Fibroblast of lung (primary cell): ENCODE measurements at regions not wholly inside any gene's neighbourhood (a gene's known extent, or its start where the extent isn't known, plus 50 kb on each side); places are given as distances from the start of the nearest gene placed in this dataset.

Experiments used
- CTCF ChIP-seq, 2 donors: IDR thresholded peaks in 1 of 2; conservative IDR thresholded peaks in 1 of 2; 1 replicate in 1 of 2; 2 replicates in 1 of 2; pipeline ENCODE4 v1.5.1; 2011 to 2012; ENCODE audit warnings: low read length in 2 of 2, control low read depth in 1 of 2, inconsistent platforms in 1 of 2, low read depth in 1 of 2, mild to moderate bottlenecking in 1 of 2
- EZH2 ChIP-seq: IDR thresholded peaks from 2 replicates; pipeline ENCODE4 v1.5.1; 2012; ENCODE audit warnings: low read length, control low read depth, mild to moderate bottlenecking; ENCODE audit errors: missing control alignments

DNA sequence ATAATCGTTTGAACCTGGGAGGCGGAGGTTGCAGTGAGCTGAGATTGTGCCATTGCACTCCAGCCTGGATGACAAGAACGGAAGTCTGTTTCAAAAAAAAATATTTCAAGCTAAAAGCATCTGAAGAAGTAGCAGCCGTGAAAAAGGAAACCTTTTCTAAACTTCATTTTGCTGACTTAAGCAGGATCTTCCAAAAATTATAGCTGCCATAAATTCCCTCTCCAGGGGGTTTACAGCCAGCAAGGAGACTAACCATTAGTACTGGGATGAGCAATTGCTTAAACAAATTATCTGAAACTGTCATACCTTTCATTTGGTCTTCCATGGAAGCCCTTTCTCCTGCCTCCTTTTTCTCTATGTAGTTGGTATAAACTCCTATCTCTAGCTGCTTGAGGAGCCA, 69.9 kb upstream of the TSC22D1 start:
- TF ChIP-seq CTCF (conservative IDR thresholded peaks at IDR 0.05 in 1 of 2, IDR thresholded peaks at IDR 0.05 in 1 of 2; ENCODE audit: low read depth in 1 of 2, low read length in 2 of 2) (no peak), EZH2 (no peak)
